Neutrophil (primary cell): ENCODE measurements at regions not wholly inside any gene's neighbourhood (a gene's known extent, or its start where the extent isn't known, plus 50 kb on each side); places are given as distances from the start of the nearest gene placed in this dataset.
"Not testable (repeated sequence)": the region's sequence is repeated elsewhere in the genome, so short reads cannot be mapped to it uniquely, and the experiment has no call there.

Experiments
- H3K27ac ChIP-seq: fragments of 200-600 bp; sonication (generic); 2 replicates; pipeline ENCODE4 v1.5.1; 2016; ENCODE audit warnings: mild to moderate bottlenecking, moderate library complexity
- H3K27me3 ChIP-seq: fragments of 200-600 bp; sonication (generic); 2 replicates; pipeline ENCODE4 v1.6.0; 2016; ENCODE audit warnings: mild to moderate bottlenecking
- H3K36me3 ChIP-seq: fragments of 200-600 bp; sonication (generic); 2 replicates; pipeline ENCODE4 v1.5.1; 2017
- H3K4me1 ChIP-seq, 2 experiments: fragments of 200-600 bp in 1 of 2; sonication (generic) in 1 of 2; 1 replicate in 1 of 2; 2 replicates in 1 of 2; pipeline versions ENCODE4 v1.5.1 to v1.6.1; 2013 to 2016; ENCODE audit warnings: low read depth in 1 of 2, low read length in 1 of 2, mild to moderate bottlenecking in 1 of 2, moderate library complexity in 1 of 2; ENCODE audit not compliant: control insufficient read depth in 1 of 2, insufficient read depth in 1 of 2
- H3K4me3 ChIP-seq, 2 experiments: fragments of 200-600 bp in 1 of 2; sonication (generic) in 1 of 2; 1 replicate in 1 of 2; 2 replicates in 1 of 2; pipeline ENCODE4 v1.5.1; 2013 to 2016; ENCODE audit warnings: low read depth in 1 of 2, low read length in 1 of 2, mild to moderate bottlenecking in 1 of 2, moderate library complexity in 1 of 2
- H3K9me3 ChIP-seq: fragments of 200-600 bp; sonication (generic); 2 replicates; pipeline ENCODE4 v1.5.1; 2016
- CTCF ChIP-seq: fragments of 200-600 bp; sonication (generic); IDR thresholded peaks from 2 replicates; pipeline ENCODE4 v1.5.1; 2016; ENCODE audit warnings: antibody characterized with exemption

- H3K27ac ChIP-seq = no peak overlapping the region
- no peak for TF ChIP-seq CTCF
- H3K27me3 ChIP-seq = no peaks in the 10 kb centered on the region
- no peak overlapping the region for H3K4me3 ChIP-seq
- no peaks in the 10 kb centered on the region for H3K9me3 ChIP-seq
- H3K36me3 ChIP-seq = no peaks in the 10 kb centered on the region
- H3K4me1 ChIP-seq = no peaks in the 10 kb centered on the region
Measured at GRCh38 chr15:26115229-26115943, 252.3 kb upstream of the ATP10A start.

GRCh38 chr15:26114128-26114527 is 251.0 kb upstream of the ATP10A start:
- H3K4me1 ChIP-seq, H3K27me3 ChIP-seq, H3K9me3 ChIP-seq, H3K36me3 ChIP-seq, H3K27ac ChIP-seq, H3K4me3 ChIP-seq: not testable (repeated sequence)

GRCh38 chr15:26113296-26113695 is 250.2 kb upstream of the ATP10A start:
- H3K36me3 ChIP-seq = no peaks in the 10 kb centered on the region
- no peaks in the 10 kb centered on the region for H3K9me3 ChIP-seq
- no peak overlapping the region for H3K4me3 ChIP-seq
- no peaks in the 10 kb centered on the region for H3K4me1 ChIP-seq
- no peak for TF ChIP-seq CTCF
- no peak overlapping the region for H3K27ac ChIP-seq
- no peaks in the 10 kb centered on the region for H3K27me3 ChIP-seq

- no peaks in the 10 kb centered on the region for H3K36me3 ChIP-seq
- no peak overlapping the region for H3K4me3 ChIP-seq
- H3K9me3 ChIP-seq = no peaks in the 10 kb centered on the region
- no peaks in the 10 kb centered on the region for H3K27me3 ChIP-seq
- no peaks in the 10 kb centered on the region for H3K4me1 ChIP-seq
- no peak for TF ChIP-seq CTCF
- no peak overlapping the region for H3K27ac ChIP-seq
Measured at GRCh38 chr15:26109203-26109602, 246.1 kb upstream of the ATP10A start.

- Histone ChIP-seq H3K27me3 (no peaks in the 10 kb centered on the region), H3K36me3 (no peaks in the 10 kb centered on the region), H3K4me1 (no peaks in the 10 kb centered on the region), H3K9me3 (no peaks in the 10 kb centered on the region), H3K27ac (no peak overlapping the region), H3K4me3 (no peak overlapping the region)
- TF ChIP-seq CTCF = no peak
Measured at GRCh38 chr15:26106556-26106955, 243.4 kb upstream of the ATP10A start.

GRCh38 chr15:26103002-26103404 is 239.9 kb upstream of the ATP10A start:
- H3K4me1 ChIP-seq = no peaks in the 10 kb centered on the region
- H3K9me3 ChIP-seq = no peaks in the 10 kb centered on the region
- no peaks in the 10 kb centered on the region for H3K27me3 ChIP-seq
- no peak overlapping the region for H3K27ac ChIP-seq
- no peak overlapping the region for H3K4me3 ChIP-seq
- no peak for TF ChIP-seq CTCF
- no peaks in the 10 kb centered on the region for H3K36me3 ChIP-seq
